A673 (cell line): ENCODE measurements at regions not wholly inside any gene's neighbourhood (a gene's known extent, or its start where the extent isn't known, plus 50 kb on each side); places are given as distances from the start of the nearest gene placed in this dataset.

Source experiments
- BruUV-seq: library from RNA; stranded (reverse); fragments of 400-500 nt; replicated peaks from 2 replicates; lab custom pipeline; 2021; lab: Mats Ljungman, UMichigan
- CTCF ChIA-PET: fragments of 300-600 bp; sonication (Branson Sonifier 250); formaldehyde crosslinking; loops from one replicate; lab custom pipeline; 2022; ENCODE audit warnings: antibody characterized with exemption; lab: Charles Lee
- POLR2A ChIA-PET: fragments of 300-600 bp; sonication (Branson Sonifier 250); formaldehyde crosslinking; loops from one replicate; lab custom pipeline; 2022; ENCODE audit warnings: antibody characterized with exemption; ENCODE audit not compliant: low non-redundant PET; lab: Charles Lee
- DNase-seq: peaks from one replicate; pipeline ENCODE4 v3.0.0-alpha.2; 2015; ENCODE audit warnings: low spot score
- H3K27ac ChIP-seq: fragments of 200-600 bp; sonication (generic); 2 replicates; pipeline ENCODE4 v1.5.1; 2016; ENCODE audit warnings: mixed run types, low read depth, mild to moderate bottlenecking, mixed read lengths, antibody characterized with exemption, low read length; ENCODE audit not compliant: poor library complexity, severe bottlenecking
- H3K27me3 ChIP-seq: fragments of 200-600 bp; sonication (generic); replicated peaks from 2 replicates; pipeline ENCODE4 v1.6.1; 2017; ENCODE audit warnings: mixed run types, low read depth, mild to moderate bottlenecking, mixed read lengths, antibody characterized with exemption, low read length; ENCODE audit not compliant: insufficient read depth, poor library complexity
- H3K36me3 ChIP-seq: fragments of 200-600 bp; sonication (generic); 2 replicates; pipeline ENCODE4 v1.6.1; 2016; ENCODE audit warnings: mixed run types, mild to moderate bottlenecking, mixed read lengths, antibody characterized with exemption, low read length; ENCODE audit not compliant: insufficient read depth, poor library complexity, severe bottlenecking
- H3K4me1 ChIP-seq: fragments of 200-600 bp; sonication (generic); 2 replicates; pipeline ENCODE4 v1.6.1; 2017; ENCODE audit warnings: mixed run types, mild to moderate bottlenecking, mixed read lengths, antibody characterized with exemption, low read length; ENCODE audit not compliant: insufficient read depth, poor library complexity, severe bottlenecking
- H3K4me3 ChIP-seq: fragments of 200-600 bp; sonication (generic); 2 replicates; pipeline ENCODE4 v1.5.1; 2016; ENCODE audit warnings: low read depth, mixed run types, mild to moderate bottlenecking, mixed read lengths, low read length; ENCODE audit not compliant: poor library complexity, severe bottlenecking
- H3K9me3 ChIP-seq: fragments of 200-600 bp; sonication (generic); 2 replicates; pipeline ENCODE4 v1.6.1; 2016; ENCODE audit warnings: mixed run types, low read depth, mild to moderate bottlenecking, mixed read lengths, antibody characterized with exemption, low read length; ENCODE audit not compliant: poor library complexity, severe bottlenecking
- CTCF ChIP-seq: fragments of 300-800, 200-600 bp; sonication (generic); conservative IDR thresholded peaks from 2 replicates; pipeline ENCODE4 v1.5.1; 2017; ENCODE audit warnings: low read depth, mild to moderate bottlenecking, antibody characterized with exemption, low read length, moderate library complexity, mixed read lengths
- EZH2 ChIP-seq: fragments of 200-600 bp; sonication (generic); IDR thresholded peaks from 2 replicates; pipeline ENCODE4 v1.6.1; 2017; ENCODE audit warnings: borderline replicate concordance, low read depth, mild to moderate bottlenecking, mixed read lengths, antibody characterized with exemption, low read length; ENCODE audit not compliant: poor library complexity, severe bottlenecking
- intact Hi-C: fragments of 100-400 bp; cut with micrococcal nuclease; formaldehyde crosslinking; loops from one replicate; pipeline ENCODE4 v1.10.0; 2022; ENCODE audit not compliant: unreplicated experiment

GRCh38 chr14:95034788-95035187, 122.5 kb downstream of the DICER1 start:
- no peaks in the 10 kb centered on the region for H3K4me1 ChIP-seq
- ChIA-PET POLR2A (no interaction called here), CTCF (no interaction called here)
- DNase-seq, result no peak
- BruUV-seq, result no TSS peak
- no peaks in the 10 kb centered on the region for H3K27me3 ChIP-seq
- intact Hi-C loops, result no loop called here
- H3K27ac ChIP-seq, result no peak overlapping the region
- no peak overlapping the region for H3K4me3 ChIP-seq
- no peaks in the 10 kb centered on the region for H3K36me3 ChIP-seq
- H3K9me3 ChIP-seq, result no peaks in the 10 kb centered on the region
- no peak for TF ChIP-seq CTCF
- no peak for TF ChIP-seq EZH2

- Histone ChIP-seq H3K9me3 (no peaks in the 10 kb centered on the region), H3K36me3 (no peaks in the 10 kb centered on the region), H3K27me3 (no peaks in the 10 kb centered on the region), H3K4me1 (no peaks in the 10 kb centered on the region), H3K27ac (no peak overlapping the region), H3K4me3 (no peak overlapping the region)
- ChIA-PET POLR2A (no interaction called here), CTCF (no interaction called here)
- no TSS peak for BruUV-seq
- intact Hi-C loops, result no loop called here
- no peak for DNase-seq
- no peak for TF ChIP-seq CTCF
- no peak for TF ChIP-seq EZH2
Observed at GRCh38 chr14:95033682-95034632, 123.4 kb downstream of the DICER1 start.

- no TSS peak for BruUV-seq
- CTCF ChIA-PET, result no interaction called here
Observed at GRCh38 chr14:95033031-95033430, 124.3 kb downstream of the DICER1 start.

More at GRCh38 chr14:95033031-95033430, 124.3 kb downstream of the DICER1 start:
- Histone ChIP-seq H3K27me3 (no peaks in the 10 kb centered on the region), H3K4me3 (no peak overlapping the region), H3K4me1 (no peaks in the 10 kb centered on the region), H3K27ac (no peak overlapping the region), H3K36me3 (no peaks in the 10 kb centered on the region), H3K9me3 (no peaks in the 10 kb centered on the region)
- intact Hi-C loops, result no loop called here
- POLR2A ChIA-PET, result no interaction called here
- DNase-seq, result no peak
- TF ChIP-seq EZH2 (no peak), CTCF (no peak)
